ENCODE measurements at regions not wholly inside any gene's neighbourhood (a gene's known extent, or its start where the extent isn't known, plus 50 kb on each side); places are given as distances from the start of the nearest gene placed in this dataset.

DNA sequence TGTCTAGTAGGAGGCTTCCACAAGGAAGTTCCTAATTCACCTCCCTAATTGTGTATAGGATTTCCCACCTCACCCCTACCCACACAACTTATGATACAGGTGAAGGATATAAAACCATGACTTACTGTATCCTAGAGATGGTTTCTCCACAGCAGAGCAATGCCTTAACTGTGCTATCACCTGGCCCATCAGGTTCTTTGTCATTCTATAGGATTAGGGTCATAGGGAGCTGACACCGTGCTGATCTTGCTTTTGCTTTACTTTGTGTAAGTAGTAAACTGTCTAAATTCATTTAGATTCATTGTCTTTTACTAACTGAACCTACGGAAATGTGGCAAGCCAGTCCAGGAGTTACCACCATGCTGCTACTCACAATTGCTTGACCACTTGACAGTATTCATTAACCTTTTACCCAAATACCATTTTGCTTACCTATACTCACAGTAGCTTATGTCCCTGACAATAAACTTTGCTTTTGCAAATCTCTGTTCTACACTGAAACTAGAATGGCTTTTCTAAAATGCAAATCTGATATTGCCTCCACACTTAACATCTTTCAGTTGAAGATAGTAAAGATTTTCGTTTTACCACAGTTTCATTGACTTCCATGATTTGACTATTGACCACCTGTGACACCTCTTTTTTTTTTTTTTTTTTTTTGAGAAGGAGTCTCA is 147.6 kb downstream of the IFI44 start:
- DNase-seq, result no peak

GRCh38 chr1:78799926-78800325 is 150.3 kb downstream of the IFI44 start:
- DNase-seq, result no peak

GRCh38 chr1:78814176-78814575 is 164.5 kb downstream of the IFI44 start:
- no peak for DNase-seq

DNA sequence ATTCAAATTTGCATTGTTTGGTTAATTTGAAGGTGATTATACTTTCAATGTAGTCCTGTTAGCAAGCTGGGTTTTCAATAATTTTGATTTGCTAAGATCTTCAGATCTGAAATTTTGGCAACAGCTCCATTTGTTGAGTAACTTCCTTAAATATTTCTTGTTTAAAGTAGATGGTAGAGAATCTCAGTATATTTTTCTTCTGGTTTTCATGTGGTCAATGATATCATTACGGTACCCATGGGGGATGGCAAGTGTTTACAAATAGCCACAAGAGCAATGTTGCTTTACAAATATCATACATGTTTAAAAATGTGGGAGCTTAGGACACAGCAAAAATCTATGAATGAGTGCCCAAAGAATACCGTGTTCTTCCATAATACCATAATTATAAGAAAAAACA is 175.9 kb downstream of the IFI44 start:
- DNase-seq, result no peak

DNA sequence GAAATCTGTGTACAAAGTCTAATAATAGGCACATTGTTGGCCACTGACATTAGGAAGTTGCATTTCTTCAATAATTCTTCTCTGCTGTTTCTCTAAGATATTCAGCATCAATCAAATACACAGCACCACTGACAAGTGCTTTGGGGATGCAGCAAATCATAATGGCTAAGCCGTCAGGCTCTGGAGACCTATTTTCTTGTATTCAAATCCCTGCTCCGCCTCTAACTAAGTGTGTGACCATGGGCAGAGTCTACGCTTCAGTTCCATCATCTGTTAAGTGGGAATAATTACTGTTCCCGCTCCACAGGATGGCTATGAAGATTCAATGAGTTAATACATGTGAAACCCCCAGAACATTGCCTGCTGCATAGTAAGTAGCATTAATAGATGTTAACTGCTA is 176.9 kb downstream of the ADGRL4 start:
- DNase-seq, result no peak

DNA sequence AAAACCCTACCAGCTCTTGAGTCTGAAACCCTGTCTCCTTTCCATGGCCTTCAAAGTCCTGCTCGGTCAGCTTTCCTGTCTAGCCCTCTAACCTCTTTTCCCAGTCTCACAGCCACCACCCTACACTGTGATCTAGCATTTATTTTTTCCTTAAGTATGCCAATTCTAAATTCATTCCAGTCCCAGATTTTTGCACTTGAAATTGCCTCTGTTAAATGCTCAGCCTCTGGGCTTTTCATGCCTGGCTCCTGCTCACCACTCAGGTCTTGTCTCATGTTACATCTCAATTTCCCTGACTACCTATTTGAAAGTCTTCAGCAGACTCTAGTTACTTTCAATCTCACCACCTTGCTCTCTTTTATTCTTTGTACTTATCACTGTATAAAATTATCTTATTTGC is 176.2 kb downstream of the ADGRL4 start:
- DNase-seq, result no peak

DNA sequence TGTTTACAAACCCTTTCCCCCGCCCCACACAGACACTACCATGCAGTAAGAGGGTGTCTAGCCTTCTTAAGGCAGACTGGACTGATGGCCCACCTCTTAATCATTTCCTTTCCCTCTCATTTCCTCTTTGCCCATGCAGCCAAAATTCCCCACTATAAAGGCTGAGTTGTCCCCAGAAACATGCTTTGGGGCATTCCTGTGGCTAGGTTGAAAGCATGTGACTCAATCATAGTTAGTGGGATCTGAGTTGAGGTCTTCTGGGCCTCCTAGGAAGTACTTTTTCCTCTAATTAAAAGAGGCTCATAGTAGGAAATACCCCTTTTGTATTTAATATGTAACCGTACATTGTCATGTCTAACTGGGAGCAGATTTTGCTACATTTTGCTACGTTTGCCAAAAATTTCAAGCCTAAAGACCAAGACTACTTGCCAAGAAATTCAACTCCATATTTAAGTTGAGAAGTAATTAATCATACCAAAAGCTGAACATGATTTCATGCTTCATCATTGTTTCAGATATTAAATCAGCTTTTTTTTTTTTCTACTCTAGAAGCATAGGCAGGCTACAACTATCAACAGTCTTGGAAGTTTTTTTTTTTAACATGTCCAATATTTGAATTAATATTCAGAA is 174.7 kb downstream of the ADGRL4 start:
- DNase-seq, result no peak

GRCh38 chr1:78833491-78833890 is 173.0 kb downstream of the ADGRL4 start:
- no peak for DNase-seq

GRCh38 chr1:78834201-78834741 is 172.3 kb downstream of the ADGRL4 start:
- no peak for DNase-seq

DNA sequence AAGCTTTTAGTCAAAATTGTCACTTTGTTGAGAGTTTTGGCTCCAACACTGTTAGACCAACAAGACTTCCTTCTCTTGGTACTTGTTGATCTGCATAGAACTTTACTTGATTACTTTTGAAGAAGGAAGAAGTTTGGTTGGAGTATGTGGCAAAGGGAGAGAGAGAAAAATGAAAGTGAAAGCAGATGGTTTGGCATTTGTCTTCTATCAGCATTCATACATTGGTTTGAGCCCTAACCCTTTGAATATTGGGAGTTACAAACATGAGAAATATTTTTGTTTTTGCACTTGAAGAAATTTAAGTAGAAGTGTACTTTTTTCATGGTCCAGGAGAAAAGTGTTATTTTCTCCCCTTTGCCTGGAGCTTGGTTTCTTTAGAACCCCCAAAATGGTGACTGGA is 169.8 kb downstream of the ADGRL4 start:
- DNase-seq, result no peak

GRCh38 chr1:78839704-78840277 is 166.7 kb downstream of the ADGRL4 start:
- peak; percentile 38 for DNase-seq
